ENCODE measurements at regions not wholly inside any gene's neighbourhood (a gene's known extent, or its start where the extent isn't known, plus 50 kb on each side); places are given as distances from the start of the nearest gene placed in this dataset.

GRCh38 chr10:88095223-88095721 lies 231.8 kb downstream of the PTEN start:
- TF ChIP-seq CTCF (optimal IDR thresholded peaks at IDR 0.05 in 1 of 3, IDR thresholded peaks at IDR 0.05 in 1 of 3, conservative IDR thresholded peaks at IDR 0.05 in 1 of 3; ENCODE audit: extremely low read depth in 1 of 3, insufficient read depth in 2 of 3, low read length in 3 of 3) (no peak), EZH2 (IDR thresholded peaks at IDR 0.05; ENCODE audit: low read length) (no peak)
- Histone ChIP-seq H3K79me2 (ENCODE audit: control insufficient read depth, insufficient read depth, low read length) (no peaks in the 10 kb centered on the region), H3K9ac (ENCODE audit: control insufficient read depth, extremely low read depth, insufficient read depth, low read length) (no peak overlapping the region), H3K36me3 (ENCODE audit: control insufficient read depth in 2 of 2, extremely low read depth in 1 of 2, insufficient read depth in 2 of 2, low read length in 2 of 2) (no peaks in the 10 kb centered on the region), H3K9me1 (ENCODE audit: control insufficient read depth, extremely low read depth, insufficient read depth, low read length) (no peaks in the 10 kb centered on the region), H3K4me2 (ENCODE audit: control insufficient read depth, extremely low read depth, insufficient read depth, low read depth, low read length) (peak overlapping the region; percentile 47), H3K4me3 (ENCODE audit: control insufficient read depth in 2 of 3, extremely low read depth in 1 of 3, insufficient read depth in 2 of 3, low read depth in 1 of 3, low read length in 3 of 3) (no peak overlapping the region), H4K20me1 (ENCODE audit: control insufficient read depth, extremely low read depth, insufficient read depth, low read length) (no peaks in the 10 kb centered on the region), H3K4me1 (ENCODE audit: control insufficient read depth, extremely low read depth, insufficient read depth, low read length) (peaks cover 35% of the 10 kb centered on the region), H3K27ac (ENCODE audit: control insufficient read depth, insufficient read depth, low read length) (no peak overlapping the region), H3K9me3 (ENCODE audit: control insufficient read depth, low read depth, low read length) (no peaks in the 10 kb centered on the region), H3K27me3 (ENCODE audit: control insufficient read depth, extremely low read depth, insufficient read depth, low read length) (no peaks in the 10 kb centered on the region), H2AFZ (ENCODE audit: control insufficient read depth, low read length) (no peak overlapping the region)
- dilution Hi-C loops (cut with MboI; ENCODE audit: extremely low pct_ligation_motif_present, low sequenced_read_pairs) = no loop called here
- peak; percentile 56 for DNase-seq (ENCODE audit: low read depth, low spot score)
- peak; percentile 96 for FAIRE-seq

- no peak for FAIRE-seq
- no peaks in the 10 kb centered on the region for H3K27me3 ChIP-seq (ENCODE audit: control insufficient read depth, extremely low read depth, insufficient read depth, low read length)
- H3K27ac ChIP-seq (ENCODE audit: control insufficient read depth, insufficient read depth, low read length) = no peak overlapping the region
- no peaks in the 10 kb centered on the region for H3K9me3 ChIP-seq (ENCODE audit: control insufficient read depth, low read depth, low read length)
- no peak for TF ChIP-seq EZH2 (IDR thresholded peaks at IDR 0.05; ENCODE audit: low read length)
- no peak for TF ChIP-seq CTCF (optimal IDR thresholded peaks at IDR 0.05 in 1 of 3, IDR thresholded peaks at IDR 0.05 in 1 of 3, conservative IDR thresholded peaks at IDR 0.05 in 1 of 3; ENCODE audit: extremely low read depth in 1 of 3, insufficient read depth in 2 of 3, low read length in 3 of 3)
- H3K4me3 ChIP-seq (ENCODE audit: control insufficient read depth in 2 of 3, extremely low read depth in 1 of 3, insufficient read depth in 2 of 3, low read depth in 1 of 3, low read length in 3 of 3) = no peak overlapping the region
- no peak overlapping the region for H3K9ac ChIP-seq (ENCODE audit: control insufficient read depth, extremely low read depth, insufficient read depth, low read length)
- no peaks in the 10 kb centered on the region for H3K36me3 ChIP-seq (ENCODE audit: control insufficient read depth in 2 of 2, extremely low read depth in 1 of 2, insufficient read depth in 2 of 2, low read length in 2 of 2)
- peak overlapping the region; percentile 47 for H3K4me2 ChIP-seq (ENCODE audit: control insufficient read depth, extremely low read depth, insufficient read depth, low read depth, low read length)
- no peak for DNase-seq (ENCODE audit: low read depth, low spot score)
- no peaks in the 10 kb centered on the region for H4K20me1 ChIP-seq (ENCODE audit: control insufficient read depth, extremely low read depth, insufficient read depth, low read length)
- H3K4me1 ChIP-seq (ENCODE audit: control insufficient read depth, extremely low read depth, insufficient read depth, low read length) = peaks cover 35% of the 10 kb centered on the region
- dilution Hi-C loops (cut with MboI; ENCODE audit: extremely low pct_ligation_motif_present, low sequenced_read_pairs) = no loop called here
- no peaks in the 10 kb centered on the region for H3K9me1 ChIP-seq (ENCODE audit: control insufficient read depth, extremely low read depth, insufficient read depth, low read length)
- no peak overlapping the region for H2AFZ ChIP-seq (ENCODE audit: control insufficient read depth, low read length)
- H3K79me2 ChIP-seq (ENCODE audit: control insufficient read depth, insufficient read depth, low read length) = no peaks in the 10 kb centered on the region
Measured at GRCh38 chr10:88095778-88096431, 232.5 kb downstream of the PTEN start.
